Lung microvascular endothelial cell (primary cell): ENCODE measurements at regions not wholly inside any gene's neighbourhood (a gene's known extent, or its start where the extent isn't known, plus 50 kb on each side); places are given as distances from the start of the nearest gene placed in this dataset.

Source experiments
- DNase-seq, 2 donors: peaks; one replicate each; pipeline versions ENCODE4 v3.0.0 to v3.0.0-alpha.2; 2010; ENCODE audit warnings: low read depth in 2 of 2

- no peak for DNase-seq
Observed at GRCh38 chr1:209010475-209011230, 572.9 kb upstream of the CAMK1G start.

- no peak for DNase-seq
Observed at GRCh38 chr1:209012443-209013196, 570.9 kb upstream of the CAMK1G start.

GRCh38 chr1:209015092-209015491, 568.4 kb upstream of the CAMK1G start:
- DNase-seq, result no peak

- peak in 1 of 2 donors; percentile 7 for DNase-seq
Observed at GRCh38 chr1:209021622-209022021, 561.9 kb upstream of the CAMK1G start.

GRCh38 chr1:209023790-209024189, 559.7 kb upstream of the CAMK1G start:
- peak in 1 of 2 donors; percentile 12 for DNase-seq

- peak; percentile 8 to 40 for DNase-seq
Observed at GRCh38 chr1:209029737-209030136, 553.8 kb upstream of the CAMK1G start.

- no peak for DNase-seq
Observed at GRCh38 chr1:209030454-209031167, 552.9 kb upstream of the CAMK1G start.

GRCh38 chr1:209037064-209037463, 546.5 kb upstream of the CAMK1G start:
- no peak for DNase-seq

GRCh38 chr1:209038316-209038715, 545.2 kb upstream of the CAMK1G start:
- no peak for DNase-seq

GRCh38 chr1:209038735-209039134, 544.8 kb upstream of the CAMK1G start:
- no peak for DNase-seq

- DNase-seq, result no peak
Observed at GRCh38 chr1:209040351-209040750, 543.2 kb upstream of the CAMK1G start.

- no peak for DNase-seq
Observed at GRCh38 chr1:209041927-209042326, 541.6 kb upstream of the CAMK1G start.

GRCh38 chr1:209042413-209042812, 541.1 kb upstream of the CAMK1G start:
- DNase-seq, result no peak

GRCh38 chr1:209045331-209046057, 538.0 kb upstream of the CAMK1G start:
- no peak for DNase-seq

GRCh38 chr1:209046058-209046417, 537.5 kb upstream of the CAMK1G start:
- no peak for DNase-seq

- no peak for DNase-seq
Observed at GRCh38 chr1:209046935-209047334, 536.6 kb upstream of the CAMK1G start.

- no peak for DNase-seq
Observed at GRCh38 chr1:209048941-209049669, 534.4 kb upstream of the CAMK1G start.

- no peak for DNase-seq
Observed at GRCh38 chr1:209051570-209051969, 531.9 kb upstream of the CAMK1G start.

GRCh38 chr1:209053587-209053986, 529.9 kb upstream of the CAMK1G start:
- DNase-seq, result no peak

GRCh38 chr1:209057083-209057482, 526.4 kb upstream of the CAMK1G start:
- no peak for DNase-seq

GRCh38 chr1:209057901-209058300, 525.6 kb upstream of the CAMK1G start:
- DNase-seq, result no peak
